SH-SY5Y (cell line): ENCODE measurements at regions not wholly inside any gene's neighbourhood (a gene's known extent, or its start where the extent isn't known, plus 50 kb on each side); places are given as distances from the start of the nearest gene placed in this dataset.

Experiments
- GATA2 ChIP-seq: IDR thresholded peaks from 2 replicates; pipeline ENCODE4 v1.6.1; 2011; ENCODE audit warnings: mild to moderate bottlenecking, low read depth, low read length
- GATA3 ChIP-seq: IDR thresholded peaks from 2 replicates; pipeline ENCODE4 v1.6.1; 2011; ENCODE audit warnings: low read depth, mild to moderate bottlenecking, low read length, moderate library complexity

- TF ChIP-seq GATA3 (no peak), GATA2 (no peak)
These were observed 180.9 kb downstream of the AEBP2 start for GRCh38 chr12:19620222-19620621.
